ENCODE measurements at regions not wholly inside any gene's neighbourhood (a gene's known extent, or its start where the extent isn't known, plus 50 kb on each side); places are given as distances from the start of the nearest gene placed in this dataset.

GRCh38 chr10:46234026-46234425, 52.8 kb upstream of the ANTXRL start:
- H2AFZ ChIP-seq (ENCODE audit: low read depth, low read length) = no peak overlapping the region
- H3K27ac ChIP-seq (ENCODE audit: insufficient read depth, low read depth, low read length) = no peak overlapping the region
- no peak for DNase-seq (ENCODE audit: low read depth, low spot score)
- H3K9me3 ChIP-seq (replicated peaks; ENCODE audit: control insufficient read depth, insufficient read depth, low read length) = no peaks in the 10 kb centered on the region
- POLR2A ChIA-PET = no interaction called here
- intact Hi-C loops (cut with micrococcal nuclease) (no loop called here), dilution Hi-C loops (cut with MboI; ENCODE audit: extremely low pct_ligation_motif_present, low sequenced_read_pairs) (no loop called here)
- CTCF ChIA-PET = interaction anchor here (1.4 kb wide), 1 partner anchor 32 kb away, joined by 3 read pairs; no protein-coding TSS in a partner anchor
- no peaks in the 10 kb centered on the region for H3K9me1 ChIP-seq (replicated peaks; ENCODE audit: control insufficient read depth, extremely low read depth, insufficient read depth, low read length)
- no peak overlapping the region for H3K4me2 ChIP-seq (ENCODE audit: insufficient read depth, low read length)
- H3K27me3 ChIP-seq (ENCODE audit: control insufficient read depth in 2 of 2, insufficient read depth in 2 of 2, low read length in 2 of 2) = no peaks in the 10 kb centered on the region
- H3K9ac ChIP-seq (replicated peaks; ENCODE audit: extremely low read depth, insufficient read depth, low read length) = no peak overlapping the region
- BruUV-seq (replicated peaks) = no TSS peak
- no peak for FAIRE-seq
- no peak overlapping the region for H3K4me3 ChIP-seq (replicated peaks in 1 of 3; ENCODE audit: insufficient read depth in 1 of 3, low read depth in 1 of 3, low read length in 3 of 3)
- H3K4me1 ChIP-seq (ENCODE audit: control insufficient read depth, extremely low read depth, insufficient read depth, low read length) = no peaks in the 10 kb centered on the region
- TF ChIP-seq JUN (IDR thresholded peaks at IDR 0.05; ENCODE audit: borderline replicate concordance, insufficient read depth, insufficient read length, low read depth) (no peak), GATA2 (IDR thresholded peaks at IDR 0.05; ENCODE audit: insufficient read depth, insufficient read length, low read depth, low read length) (no peak), POLR2A (IDR thresholded peaks at IDR 0.05; ENCODE audit: low read depth, low read length) (no peak), MAX (IDR thresholded peaks at IDR 0.05; ENCODE audit: insufficient read depth, insufficient read length) (no peak), FOS (IDR thresholded peaks at IDR 0.05; ENCODE audit: borderline replicate concordance, insufficient read depth, low read length) (no peak), POLR2AphosphoS5 (IDR thresholded peaks at IDR 0.05; ENCODE audit: insufficient read depth, low read depth, low read length) (no peak), CTCF (IDR thresholded peaks at IDR 0.05; ENCODE audit: extremely low read depth in 1 of 2, insufficient read depth in 1 of 2, low read depth in 1 of 2, low read length in 2 of 2) (no peak), EZH2 (IDR thresholded peaks at IDR 0.05; ENCODE audit: borderline replicate concordance, low read depth, low read length, severe bottlenecking) (no peak), MYC (IDR thresholded peaks at IDR 0.05; ENCODE audit: low read depth, low read length) (no peak)
- no peaks in the 10 kb centered on the region for H3K79me2 ChIP-seq (ENCODE audit: control insufficient read depth, insufficient read depth, low read length)
- no peaks in the 10 kb centered on the region for H4K20me1 ChIP-seq (replicated peaks; ENCODE audit: control insufficient read depth, extremely low read depth, insufficient read depth, low read length)
- no peaks in the 10 kb centered on the region for H3K36me3 ChIP-seq (ENCODE audit: control insufficient read depth in 2 of 2, extremely low read depth in 1 of 2, insufficient read depth in 2 of 2, low read length in 2 of 2)

Measured in endothelial cell of umbilical vein (primary cell).